HG03159 (cell line): ENCODE measurements at regions not wholly inside any gene's neighbourhood (a gene's known extent, or its start where the extent isn't known, plus 50 kb on each side); places are given as distances from the start of the nearest gene placed in this dataset.

Experiments
- ATAC-seq: cut with Tn5 transposase; IDR thresholded peaks from one replicate; pipeline ENCODE4 v1.9.1; 2021; ENCODE audit warnings: mild to moderate bottlenecking, moderate library complexity; ENCODE audit not compliant: unreplicated experiment

DNA sequence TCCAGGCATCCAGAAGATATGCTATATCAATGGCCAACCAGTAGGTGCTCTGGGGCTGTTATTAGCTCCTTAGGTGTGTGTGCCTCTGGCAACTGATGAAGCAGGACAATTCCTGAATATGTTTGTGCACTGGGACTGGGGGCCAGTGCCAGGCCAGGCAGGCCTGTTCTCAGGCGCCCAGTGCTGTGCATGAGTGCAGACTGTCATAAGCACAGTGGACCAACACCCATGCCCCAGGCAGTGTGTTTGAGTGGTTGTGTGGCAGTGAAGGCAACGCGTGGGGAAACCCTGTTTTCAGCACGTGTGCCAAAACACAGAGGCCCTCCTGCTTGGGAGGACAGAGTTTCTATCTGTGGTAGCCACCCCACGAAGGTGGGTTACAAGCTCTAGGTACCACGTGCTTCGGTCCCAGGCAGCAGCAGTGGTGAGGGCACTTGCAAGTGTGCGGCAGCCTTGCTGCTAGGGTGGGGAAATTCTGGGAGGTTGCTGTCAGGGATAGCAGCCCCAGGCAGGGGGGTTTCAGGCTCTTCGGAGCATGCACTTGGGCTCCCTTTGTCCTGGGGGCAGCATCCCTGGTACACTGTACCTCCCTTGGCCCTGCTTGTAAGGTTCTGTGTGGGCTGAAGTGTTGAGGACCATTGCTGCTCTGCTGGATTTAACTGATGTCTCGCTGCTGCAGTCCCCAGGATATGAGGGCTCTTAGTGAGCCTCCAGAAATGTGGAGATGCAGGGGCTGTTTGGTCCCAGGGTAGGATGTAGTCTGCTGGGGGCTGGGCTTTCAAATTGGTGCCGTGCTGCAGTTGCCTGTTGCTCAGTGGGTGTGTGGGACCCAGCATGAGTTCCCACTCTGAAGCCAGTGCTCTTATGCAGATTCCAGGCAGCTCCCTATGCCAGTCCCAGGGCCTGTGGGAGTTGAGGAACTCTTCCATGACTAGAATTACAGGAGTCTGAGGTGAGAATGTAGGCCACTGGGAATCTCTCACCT, 280.9 kb downstream of the RPRM start:
- ATAC-seq, result no peak

DNA sequence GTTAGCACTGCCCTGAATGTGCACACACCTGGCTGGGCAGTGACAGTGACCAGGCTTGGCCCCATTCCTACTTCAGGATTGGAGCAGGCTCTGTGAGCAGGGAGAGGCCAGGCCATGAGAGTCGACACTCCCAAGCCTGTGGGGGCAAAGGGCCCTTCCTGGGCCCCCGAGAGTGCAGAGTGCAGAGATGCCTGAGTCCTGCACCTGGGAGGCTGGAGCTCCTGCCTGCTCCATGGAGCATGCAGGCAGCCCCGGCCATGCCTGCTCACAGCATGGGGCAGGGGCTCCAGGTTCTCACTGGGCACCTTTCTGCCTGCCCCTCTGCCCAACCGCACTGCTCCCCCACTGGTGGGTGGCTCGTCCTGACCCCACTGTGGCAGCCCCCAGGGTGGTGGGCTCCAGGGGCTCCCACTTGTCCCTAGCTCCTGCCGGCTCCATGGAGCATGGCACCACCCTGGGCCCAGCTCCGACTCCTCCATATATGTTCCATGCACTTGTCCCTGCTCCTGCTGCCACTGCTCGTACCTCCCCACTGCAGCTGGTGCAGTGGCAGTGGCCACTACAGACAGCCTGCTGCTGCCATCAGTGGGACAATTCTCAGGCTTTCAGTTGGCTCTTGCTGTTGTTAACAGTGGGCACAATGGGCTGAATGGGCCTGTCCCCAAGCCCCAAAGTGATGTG, 282.0 kb downstream of the RPRM start:
- ATAC-seq, result no peak

DNA sequence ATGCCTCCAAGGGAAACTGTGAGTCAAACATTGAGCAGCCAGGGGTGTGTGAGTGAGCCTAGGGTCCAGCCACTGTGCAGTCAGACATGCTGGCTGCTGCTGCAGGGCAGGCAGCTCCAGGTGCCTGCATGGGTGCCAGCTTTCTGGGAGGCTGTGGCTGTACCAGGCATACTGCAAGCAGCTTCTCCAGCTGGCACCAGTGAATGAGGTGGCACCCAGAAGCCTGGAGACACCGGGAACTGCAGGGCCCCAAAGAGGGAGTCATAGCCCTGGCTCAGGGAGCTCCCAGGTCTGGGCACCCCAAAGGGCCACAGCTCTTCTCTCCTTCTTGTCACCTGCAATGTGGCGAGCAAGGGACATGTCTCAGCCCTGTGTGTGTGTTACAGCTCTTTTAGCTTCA, 283.2 kb downstream of the RPRM start:
- no peak for ATAC-seq

DNA sequence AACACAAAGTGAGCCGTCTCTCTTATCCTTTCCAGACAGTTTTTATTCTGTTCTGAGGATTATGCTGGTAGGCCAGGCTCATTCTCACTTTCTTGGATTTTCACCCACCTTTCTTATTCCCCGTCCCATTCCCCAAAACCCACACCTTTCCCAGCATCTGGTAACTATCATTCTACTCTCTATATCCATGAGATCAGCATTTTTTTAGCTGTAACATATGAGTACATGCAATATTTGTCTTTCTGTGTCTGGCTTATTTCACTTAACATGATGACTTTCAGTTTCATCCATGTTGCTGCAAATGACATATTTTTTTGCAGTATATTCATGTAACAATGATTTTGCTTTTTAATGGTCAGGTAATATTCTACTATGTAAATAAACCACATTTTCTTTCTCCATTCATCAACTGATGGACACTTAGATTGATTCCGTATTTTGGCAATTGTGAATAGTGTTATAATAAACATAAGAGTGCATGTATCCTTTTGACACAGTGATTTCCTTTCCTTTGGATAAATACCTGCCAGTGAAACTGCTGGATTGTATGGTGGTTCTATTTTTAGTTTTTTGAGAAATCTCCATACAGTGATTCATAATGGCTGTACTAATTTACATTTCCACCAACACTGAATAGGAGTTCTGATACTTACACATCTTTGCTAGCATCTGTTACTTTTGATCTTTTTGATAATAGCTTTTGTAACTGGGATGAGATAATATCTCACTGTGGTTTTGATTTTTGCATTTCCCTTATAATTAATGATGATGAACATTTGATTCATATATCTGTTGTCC, 289.3 kb downstream of the RPRM start:
- no peak for ATAC-seq

DNA sequence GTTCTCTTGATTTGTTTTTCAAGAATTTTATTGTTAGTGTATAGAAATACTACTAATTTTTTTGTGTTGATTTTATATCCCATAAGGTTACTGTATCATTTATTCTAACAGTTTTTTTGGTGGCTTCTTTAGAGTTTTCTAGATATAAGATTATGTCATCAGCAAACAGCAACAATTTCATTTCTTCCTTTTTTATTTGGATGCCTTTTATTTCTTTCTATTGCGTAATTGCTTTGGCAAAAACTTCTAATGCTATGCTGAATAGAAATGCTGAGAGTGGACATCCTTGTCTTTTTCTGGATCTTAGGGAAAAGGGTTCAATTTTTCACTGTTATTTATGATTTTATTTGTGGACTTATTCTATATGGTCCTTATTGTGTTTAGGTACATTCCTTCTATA, 298.8 kb downstream of the RPRM start:
- ATAC-seq, result no peak

DNA sequence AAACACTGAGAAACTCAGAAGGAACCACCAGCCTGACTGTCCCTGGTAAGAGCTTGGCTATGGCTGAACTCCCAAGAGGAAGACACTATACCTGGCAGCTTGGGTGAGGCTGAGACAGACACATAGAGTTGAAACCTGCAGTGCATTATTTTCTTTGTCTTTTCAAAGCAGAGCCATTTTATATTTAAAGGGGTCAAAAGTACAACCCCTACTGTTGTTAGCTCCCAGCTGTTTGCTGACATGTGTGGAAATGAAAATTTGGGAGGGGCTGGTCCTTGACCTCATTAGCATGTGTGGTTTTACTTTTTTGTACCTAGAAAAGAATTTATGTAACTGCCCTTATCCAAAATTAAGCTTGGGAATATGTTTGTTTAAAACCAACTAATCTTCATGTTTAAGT, 309.0 kb downstream of the RPRM start:
- no peak for ATAC-seq

DNA sequence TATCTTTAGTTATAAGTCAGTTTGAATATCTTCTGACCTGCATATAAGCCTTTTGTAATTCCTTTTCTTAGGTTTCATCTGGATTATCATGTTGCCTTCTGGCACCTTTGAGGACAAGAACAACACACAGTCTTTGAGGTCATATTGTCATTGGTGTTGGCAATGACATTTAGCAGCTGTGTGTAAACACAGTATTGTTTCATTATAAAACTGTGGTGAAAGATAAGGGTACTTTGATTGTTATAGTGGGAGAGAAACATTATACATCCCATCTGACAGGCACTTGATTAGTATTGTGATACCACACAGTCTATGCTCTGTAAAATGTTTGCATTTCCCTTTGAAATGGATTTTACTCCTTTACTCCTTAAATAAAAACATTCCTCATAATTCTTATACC, 313.5 kb downstream of the RPRM start:
- no peak for ATAC-seq

DNA sequence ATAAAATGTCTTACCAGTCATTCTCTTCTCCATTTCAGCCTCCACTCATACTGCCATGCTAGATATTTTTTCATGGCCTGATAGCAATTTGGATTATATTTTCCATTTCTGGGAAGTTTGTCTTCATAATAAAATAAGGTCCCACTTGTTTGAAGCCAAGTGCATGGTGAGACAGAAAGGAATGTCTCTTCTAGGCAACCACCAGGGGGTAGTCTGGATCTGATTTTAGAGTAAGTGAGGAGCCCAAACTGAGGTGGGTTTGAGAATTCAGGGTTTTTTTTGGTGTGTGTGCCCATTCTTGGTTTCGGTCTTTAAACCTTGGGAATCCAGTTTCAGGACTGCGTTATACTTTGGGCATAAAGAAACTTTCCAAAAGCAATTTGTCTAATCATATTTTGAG, 315.5 kb downstream of the RPRM start:
- peak; percentile 57 for ATAC-seq

DNA sequence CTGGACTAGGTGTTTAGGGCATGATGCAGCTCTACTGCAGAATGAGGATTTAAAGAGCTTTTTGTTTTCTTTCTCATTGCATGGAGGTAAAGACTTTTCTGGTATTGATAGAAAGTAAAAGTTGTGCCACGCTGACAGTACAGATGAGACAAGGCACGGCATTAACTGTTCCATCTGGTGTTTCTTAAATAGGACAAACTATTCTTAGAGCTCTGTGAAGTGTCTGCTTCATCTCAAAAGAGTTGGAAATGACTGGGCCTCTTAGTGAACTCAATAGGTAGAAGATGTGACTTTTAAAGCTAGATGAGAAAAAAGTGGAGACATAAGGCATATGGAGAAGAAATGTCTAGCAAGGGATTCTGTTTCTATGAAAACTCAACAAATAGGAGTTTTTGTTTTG, 321.8 kb downstream of the RPRM start:
- ATAC-seq, result no peak

DNA sequence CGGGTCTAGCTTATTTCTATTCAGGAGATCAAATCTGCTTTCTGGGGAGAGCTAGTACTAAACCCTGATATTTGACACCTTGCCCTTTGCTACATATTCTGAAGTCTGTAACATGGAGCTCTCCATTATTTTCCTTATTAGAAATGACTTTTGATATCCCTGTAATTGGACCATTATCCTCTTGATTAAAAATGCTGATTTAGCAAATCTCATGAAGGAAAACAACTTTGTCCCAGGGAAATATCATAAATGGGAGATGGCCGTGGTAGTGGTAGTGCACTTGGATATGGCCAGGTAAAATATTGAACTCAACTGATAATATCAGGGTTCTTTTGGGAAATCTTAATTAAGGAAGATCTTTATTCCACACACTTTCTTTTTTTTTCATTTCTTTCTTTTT, 326.5 kb downstream of the RPRM start:
- no peak for ATAC-seq

DNA sequence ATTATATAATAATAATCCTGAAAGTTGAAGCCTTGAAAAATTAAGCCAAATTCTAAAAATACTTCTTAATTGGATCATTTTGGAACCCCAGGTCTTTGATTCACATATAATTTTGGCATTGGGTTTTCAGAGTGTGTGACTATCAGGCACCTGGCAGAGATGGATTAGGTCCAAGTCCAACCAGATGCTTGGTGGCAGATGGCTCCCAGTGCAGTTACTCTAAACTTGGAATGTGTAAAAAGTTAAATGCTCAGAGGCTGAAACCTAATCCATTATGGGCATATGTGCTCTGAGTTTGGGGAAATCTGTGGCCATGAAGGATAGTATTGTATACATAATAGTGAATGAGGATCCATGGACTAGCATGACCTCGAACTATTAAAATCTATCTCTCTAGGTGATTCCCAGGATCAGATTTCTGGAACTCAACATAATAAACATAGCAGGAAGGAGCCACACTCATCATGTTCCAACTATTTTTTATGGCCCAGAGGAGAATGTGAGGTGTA, 333.0 kb downstream of the RPRM start:
- ATAC-seq, result no peak

DNA sequence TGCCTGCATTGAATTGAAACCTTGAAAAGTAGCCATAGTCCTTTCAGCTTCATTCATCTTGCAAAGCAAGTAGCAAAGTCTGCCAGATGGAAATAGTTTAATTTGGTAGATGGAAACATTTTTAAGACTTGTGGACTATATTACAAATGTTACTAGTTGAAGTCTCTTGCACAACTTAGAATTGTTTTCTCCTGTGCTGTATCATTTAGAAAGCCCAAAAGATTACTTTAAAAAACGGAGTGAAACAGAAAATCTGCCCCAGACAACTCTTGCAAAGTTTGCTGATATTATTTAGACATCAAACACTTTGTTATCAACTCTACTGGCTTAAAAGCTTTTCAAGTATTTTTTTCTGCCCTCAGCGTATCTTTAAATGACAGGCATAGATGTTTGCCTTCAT, 335.0 kb downstream of the RPRM start:
- no peak for ATAC-seq

DNA sequence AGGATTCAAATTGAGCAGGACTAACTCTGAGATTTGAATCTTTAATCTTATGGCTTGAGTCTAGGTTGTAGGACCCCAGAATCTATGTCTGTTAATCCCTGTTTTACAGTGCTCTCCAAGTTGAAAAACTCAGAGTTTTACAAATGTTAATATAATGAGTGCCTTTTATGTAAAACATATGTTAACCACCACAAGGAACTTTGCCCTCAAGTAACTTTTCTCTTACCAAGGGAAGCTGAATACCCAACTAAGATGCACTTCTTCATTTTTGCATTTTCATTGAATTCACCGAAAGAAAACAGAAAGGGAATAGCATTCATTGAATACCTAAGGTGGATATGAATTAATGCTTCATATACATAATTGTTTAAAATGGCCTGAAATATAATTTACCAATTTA, 338.1 kb downstream of the RPRM start:
- ATAC-seq, result no peak

DNA sequence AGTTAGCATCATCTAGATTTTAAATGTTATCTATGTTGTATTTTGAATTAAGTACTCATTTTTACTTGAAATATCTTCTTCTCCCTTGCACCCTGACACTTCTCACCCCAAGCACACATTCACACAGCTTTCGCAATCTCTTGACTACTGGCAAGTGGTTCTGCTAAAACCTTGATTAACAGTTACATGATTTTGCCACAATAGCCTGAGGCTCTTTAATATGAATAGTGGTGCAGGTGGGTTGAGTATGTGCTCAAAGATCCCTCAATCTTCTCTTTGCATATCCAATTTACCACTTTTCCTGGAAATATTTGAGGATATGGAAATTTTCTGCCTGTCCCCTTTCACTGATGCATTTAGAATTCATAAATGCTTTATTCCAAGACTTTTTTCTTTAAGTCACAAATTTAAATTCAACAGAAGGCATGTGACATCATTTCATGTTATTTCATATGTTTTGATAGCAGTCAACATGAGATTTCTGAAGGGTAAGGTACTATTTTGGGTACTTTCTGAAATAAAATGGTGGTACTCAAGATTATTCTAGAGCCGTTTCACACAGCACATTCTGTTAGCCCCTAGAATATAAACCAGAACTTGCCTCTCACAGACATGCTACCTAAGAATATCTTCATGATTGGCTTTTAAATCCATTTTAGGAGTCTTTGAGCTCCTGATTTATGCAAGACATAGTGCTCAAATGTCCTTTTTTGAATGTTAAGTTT, 339.7 kb downstream of the RPRM start:
- no peak for ATAC-seq

DNA sequence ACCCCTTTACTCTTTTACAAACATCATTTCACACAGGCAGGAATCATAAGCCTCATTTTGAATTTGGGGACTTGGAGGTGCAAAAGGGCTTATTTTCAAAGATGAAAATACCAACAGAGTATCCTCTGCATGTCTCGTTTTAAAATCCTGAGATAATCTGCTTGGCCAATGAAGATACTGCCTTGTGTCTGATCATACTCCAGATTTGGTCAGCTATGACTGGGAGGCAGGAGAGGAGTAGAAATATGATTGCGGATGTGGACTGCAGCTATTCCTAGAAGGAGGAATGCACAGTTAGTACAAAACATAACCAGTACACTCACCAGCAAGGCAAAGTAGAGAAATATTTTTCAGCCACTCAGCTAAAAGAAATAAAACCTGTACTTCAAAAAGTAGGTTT, 342.3 kb downstream of the RPRM start:
- ATAC-seq, result no peak

DNA sequence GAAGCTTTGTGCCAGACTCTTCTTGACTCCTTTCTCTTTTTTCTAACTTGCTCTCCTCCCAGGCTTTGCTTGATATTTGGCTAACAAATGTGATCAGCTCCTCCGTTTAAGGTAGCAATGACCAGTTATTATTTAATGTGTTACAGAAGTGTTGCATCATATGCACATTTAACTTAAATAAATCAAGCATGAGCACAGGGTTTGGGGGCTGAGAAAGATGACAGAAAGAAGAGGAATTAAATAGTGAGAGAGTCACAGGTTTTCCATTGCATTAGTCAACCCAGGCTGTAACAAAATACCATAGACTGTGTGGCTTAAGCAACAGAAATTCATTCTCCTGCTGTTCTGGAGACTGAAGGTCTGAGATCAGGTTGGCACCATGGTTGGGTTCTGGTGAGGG, 343.8 kb downstream of the RPRM start:
- no peak for ATAC-seq

DNA sequence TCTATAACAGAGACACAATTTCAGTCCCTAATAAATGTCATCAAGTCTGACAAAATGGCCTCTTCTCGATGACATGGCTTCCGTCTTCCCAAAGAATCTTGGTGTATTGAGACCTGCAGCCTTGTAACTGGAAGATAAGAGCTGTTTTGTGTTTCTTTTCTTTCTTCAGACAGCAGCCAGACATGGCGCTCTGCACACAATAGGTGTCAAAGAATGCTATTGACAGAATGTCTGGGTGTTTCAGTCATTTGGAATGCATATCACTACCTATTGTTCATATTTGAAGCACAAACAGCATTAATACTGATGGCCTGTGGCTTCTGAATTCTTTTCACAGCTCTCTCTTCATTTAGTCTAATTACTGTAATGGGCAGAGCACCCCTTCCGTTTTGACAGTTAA, 344.8 kb downstream of the RPRM start:
- ATAC-seq, result no peak

DNA sequence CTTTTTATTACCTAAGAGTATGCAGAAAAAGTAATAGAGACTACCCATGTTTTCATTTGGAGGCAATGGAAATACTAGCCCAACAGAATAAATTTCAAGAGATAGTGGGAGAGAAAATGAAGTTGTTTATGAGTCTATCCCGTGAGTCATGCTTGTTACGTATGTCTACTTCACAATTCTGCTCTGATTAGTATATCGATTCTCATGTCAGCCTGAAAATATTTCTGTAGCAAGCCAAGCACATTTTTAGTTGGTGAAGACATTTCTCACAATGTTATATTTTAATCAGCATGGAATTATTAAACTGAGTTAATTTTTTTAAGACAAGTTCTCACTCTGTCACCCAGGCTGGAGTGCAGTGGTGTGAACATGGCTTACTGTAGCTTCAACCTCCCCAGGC, 346.1 kb downstream of the RPRM start:
- ATAC-seq, result no peak

DNA sequence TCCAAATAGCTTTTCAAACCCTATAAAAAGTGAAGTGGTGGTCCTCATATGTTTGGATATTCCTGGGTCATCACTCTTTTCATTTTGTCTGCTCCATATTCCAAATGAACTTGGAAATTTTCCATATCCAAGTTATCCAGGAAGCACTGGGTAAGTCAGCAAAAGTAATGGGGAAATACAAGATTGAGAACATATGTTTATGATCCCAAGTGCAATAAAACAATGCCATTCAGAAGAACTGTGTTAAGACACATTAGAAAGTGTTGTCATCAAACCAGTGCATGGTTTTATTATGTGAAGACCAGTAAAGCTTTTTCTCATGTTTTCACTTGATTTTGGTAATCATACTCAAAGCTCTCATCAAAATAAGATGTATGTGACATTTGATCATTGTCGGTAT, 363.4 kb downstream of the RPRM start:
- ATAC-seq, result no peak

DNA sequence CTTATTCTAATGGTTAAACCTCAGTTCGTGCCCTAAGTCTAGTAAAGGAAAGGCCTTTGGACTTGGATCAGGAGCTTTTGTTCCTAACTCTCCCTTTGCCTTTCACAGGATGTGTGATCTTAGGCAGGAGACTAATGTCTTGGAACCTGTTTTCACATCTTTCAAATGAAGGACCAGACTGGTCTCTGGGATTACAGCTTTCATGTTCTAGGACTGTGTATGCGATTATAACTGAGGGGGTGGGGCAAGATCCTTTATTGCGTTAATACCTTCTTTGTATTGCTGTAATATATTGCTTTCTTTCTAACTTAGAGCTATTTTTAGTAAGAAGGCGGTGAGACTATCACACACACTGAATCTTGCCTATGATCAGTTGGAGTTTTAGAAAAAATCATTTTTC, 368.1 kb downstream of the RPRM start:
- ATAC-seq, result no peak

DNA sequence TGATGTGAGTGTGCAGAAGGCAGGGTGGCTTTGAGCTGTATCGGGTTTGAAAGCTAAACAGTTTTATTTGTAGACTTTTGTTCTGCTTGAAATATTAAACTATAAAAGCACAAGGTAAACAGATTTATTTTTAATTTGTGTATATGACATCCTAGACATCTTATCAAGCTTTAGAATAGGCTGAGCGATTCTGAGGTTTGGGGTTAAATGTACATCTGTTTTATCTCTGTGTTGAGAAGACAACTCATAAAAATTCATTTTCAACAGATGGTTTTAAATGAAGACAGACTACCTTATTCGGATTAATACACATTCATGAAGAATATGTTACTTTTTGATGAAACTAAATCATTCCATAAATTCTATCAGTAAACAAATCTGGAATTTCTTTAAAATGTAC, 368.8 kb downstream of the RPRM start:
- ATAC-seq, result no peak
